ACC112 (cell line): ENCODE measurements at regions not wholly inside any gene's neighbourhood (a gene's known extent, or its start where the extent isn't known, plus 50 kb on each side); places are given as distances from the start of the nearest gene placed in this dataset.
A peak's percentile ranks its signal among the peaks of the same experiment; 100 is the strongest.
"Not testable (repeated sequence)": the region's sequence is repeated elsewhere in the genome, so short reads cannot be mapped to it uniquely, and the experiment has no call there.

Source experiments
- H2AFZ ChIP-seq: fragments of 200-600 bp; sonication (generic); one replicate; pipeline ENCODE4 v1.6.0; 2017; ENCODE audit warnings: antibody characterized with exemption, low read length; ENCODE audit not compliant: unreplicated experiment
- H3K27ac ChIP-seq: fragments of 200-600 bp; sonication (generic); 2 replicates; pipeline ENCODE4 v1.5.1; 2014; ENCODE audit warnings: low read depth, mild to moderate bottlenecking, antibody characterized with exemption, low read length, moderate library complexity
- H3K27me3 ChIP-seq: fragments of 200-600 bp; sonication (generic); 2 replicates; pipeline ENCODE4 v1.6.1; 2014; ENCODE audit warnings: mild to moderate bottlenecking, antibody characterized with exemption, low read length, moderate library complexity, mixed read lengths; ENCODE audit not compliant: insufficient read depth
- H3K36me3 ChIP-seq: fragments of 200-600 bp; sonication (generic); 2 replicates; pipeline ENCODE4 v1.6.1; 2016; ENCODE audit warnings: mild to moderate bottlenecking, antibody characterized with exemption, low read length, moderate library complexity, mixed read lengths; ENCODE audit not compliant: insufficient read depth
- H3K4me1 ChIP-seq: fragments of 200-600 bp; sonication (generic); one replicate; pipeline ENCODE4 v1.6.1; 2016; ENCODE audit warnings: low read length, mixed read lengths; ENCODE audit not compliant: insufficient read depth, unreplicated experiment, control insufficient read depth
- H3K4me3 ChIP-seq: fragments of 200-600 bp; sonication (generic); 2 replicates; pipeline ENCODE4 v1.5.1; 2014; ENCODE audit warnings: mild to moderate bottlenecking, low read depth, low read length
- H3K79me2 ChIP-seq: fragments of 200-600 bp; sonication (generic); one replicate; pipeline ENCODE4 v1.6.0; 2016; ENCODE audit warnings: low read length; ENCODE audit not compliant: control insufficient read depth, unreplicated experiment, insufficient read depth

DNA sequence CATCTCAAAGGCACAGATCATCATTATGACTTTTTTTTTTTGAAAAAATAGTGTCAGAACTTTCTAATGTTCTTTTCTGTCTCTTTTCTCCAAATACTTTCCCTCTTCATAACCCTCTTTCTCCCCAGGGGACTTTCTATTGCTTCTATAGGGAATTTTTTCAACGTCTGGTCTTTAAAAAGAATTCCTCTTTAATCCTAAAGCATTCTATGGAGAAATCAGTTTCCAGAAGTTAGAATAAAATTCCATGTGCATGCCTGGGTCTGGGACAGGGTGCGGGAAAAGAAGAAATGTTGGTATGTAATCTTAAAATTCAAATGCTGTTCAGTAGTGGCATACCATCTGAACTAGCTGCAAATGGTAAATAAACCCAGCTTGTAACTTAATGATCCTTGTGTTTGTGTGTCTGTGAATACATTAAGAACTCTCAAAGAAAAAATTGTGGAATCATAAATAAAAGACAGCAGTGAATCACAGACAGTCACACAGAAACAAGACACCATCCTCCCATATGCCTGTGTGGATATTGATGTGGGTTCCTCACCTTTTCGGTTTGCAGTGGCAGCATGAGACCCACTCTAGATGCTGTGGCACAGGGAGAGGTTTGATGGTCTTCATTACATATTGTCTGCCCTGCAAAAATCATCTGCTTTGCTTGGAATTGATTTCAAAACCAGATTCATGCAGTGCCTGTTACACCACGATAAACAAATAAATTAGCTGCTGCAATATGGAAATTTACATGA is 374.7 kb upstream of the NRP1 start:
- no peak overlapping the region for H2AFZ ChIP-seq

DNA sequence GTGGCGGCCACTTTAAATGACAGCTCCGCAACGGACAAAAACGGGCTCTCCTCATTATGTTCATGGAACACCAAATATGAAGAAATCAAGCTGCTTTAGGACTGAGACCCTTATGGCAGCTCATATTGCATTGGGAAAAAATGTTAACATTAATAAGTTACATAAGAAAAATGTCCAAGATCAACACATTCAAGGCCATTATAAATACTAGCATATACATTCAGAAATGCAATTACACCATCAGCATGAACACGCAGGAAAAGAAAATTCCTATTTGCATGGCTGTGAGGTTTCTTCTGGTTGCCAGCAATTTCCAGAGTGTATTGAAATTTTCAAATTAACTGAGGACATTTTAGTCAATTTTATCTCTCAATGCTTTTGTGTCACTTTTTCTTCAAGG is 374.1 kb upstream of the NRP1 start:
- H3K79me2 ChIP-seq, result no peaks in the 10 kb centered on the region
- H3K4me1 ChIP-seq, result peaks cover 19% of the 10 kb centered on the region
- H3K27me3 ChIP-seq, result no peaks in the 10 kb centered on the region
- no peak overlapping the region for H3K4me3 ChIP-seq
- no peak overlapping the region for H3K27ac ChIP-seq
- no peaks in the 10 kb centered on the region for H3K36me3 ChIP-seq
- H2AFZ ChIP-seq, result no peak overlapping the region

More for the DNA sequence above, 374.7 kb upstream of the NRP1 start:
- H3K4me1 ChIP-seq, result peaks cover 12% of the 10 kb centered on the region
- no peaks in the 10 kb centered on the region for H3K79me2 ChIP-seq
- no peak overlapping the region for H3K27ac ChIP-seq
- H3K27me3 ChIP-seq, result no peaks in the 10 kb centered on the region
- no peaks in the 10 kb centered on the region for H3K36me3 ChIP-seq
- no peak overlapping the region for H3K4me3 ChIP-seq

DNA sequence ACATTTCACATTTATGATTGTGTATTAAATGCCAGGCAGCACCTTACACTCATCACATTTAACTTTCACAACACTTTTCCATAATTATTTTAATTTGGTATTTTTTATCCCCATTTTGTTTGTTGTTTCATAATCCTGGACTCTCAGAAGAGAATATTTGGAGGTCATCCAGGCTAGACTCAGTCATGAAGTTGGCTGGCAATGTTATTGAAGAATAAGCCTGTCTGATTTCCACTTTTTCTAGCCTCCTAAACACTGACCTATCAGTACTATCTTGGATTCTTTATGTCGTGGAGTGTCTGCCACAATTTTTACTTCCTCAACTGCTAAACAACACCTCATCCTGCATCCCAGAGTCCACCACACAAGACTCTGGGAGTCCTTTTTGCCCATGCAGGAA is 372.3 kb upstream of the NRP1 start:
- Histone ChIP-seq H3K27ac (peak overlapping the region; percentile 69), H3K4me1 (peaks cover 21% of the 10 kb centered on the region), H3K27me3 (no peaks in the 10 kb centered on the region), H2AFZ (no peak overlapping the region), H3K4me3 (no peak overlapping the region), H3K79me2 (no peaks in the 10 kb centered on the region), H3K36me3 (no peaks in the 10 kb centered on the region)

DNA sequence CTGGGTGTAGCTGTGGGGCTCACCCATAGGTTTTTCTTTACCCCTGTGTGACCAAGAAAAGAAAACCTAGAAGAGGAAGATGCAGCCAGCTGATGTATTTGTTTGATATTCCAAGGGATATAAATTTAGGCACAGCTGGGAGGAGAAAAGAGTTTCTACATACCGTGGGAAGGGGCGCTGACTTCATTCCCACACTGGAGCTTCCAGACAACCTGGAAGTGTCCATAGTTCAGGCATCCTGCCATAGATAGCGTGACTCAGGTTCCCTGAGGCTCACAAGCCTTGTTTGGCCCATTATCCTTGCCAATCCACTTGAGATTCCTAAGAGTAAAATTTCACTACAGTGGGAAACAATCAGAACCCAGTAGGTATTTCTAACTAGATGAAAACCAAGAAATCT is 371.7 kb upstream of the NRP1 start:
- Histone ChIP-seq H3K4me1 (peaks cover 21% of the 10 kb centered on the region), H3K79me2 (no peaks in the 10 kb centered on the region), H3K27me3 (no peaks in the 10 kb centered on the region), H2AFZ (no peak overlapping the region), H3K27ac (peak overlapping the region; percentile 69), H3K36me3 (no peaks in the 10 kb centered on the region), H3K4me3 (no peak overlapping the region)

DNA sequence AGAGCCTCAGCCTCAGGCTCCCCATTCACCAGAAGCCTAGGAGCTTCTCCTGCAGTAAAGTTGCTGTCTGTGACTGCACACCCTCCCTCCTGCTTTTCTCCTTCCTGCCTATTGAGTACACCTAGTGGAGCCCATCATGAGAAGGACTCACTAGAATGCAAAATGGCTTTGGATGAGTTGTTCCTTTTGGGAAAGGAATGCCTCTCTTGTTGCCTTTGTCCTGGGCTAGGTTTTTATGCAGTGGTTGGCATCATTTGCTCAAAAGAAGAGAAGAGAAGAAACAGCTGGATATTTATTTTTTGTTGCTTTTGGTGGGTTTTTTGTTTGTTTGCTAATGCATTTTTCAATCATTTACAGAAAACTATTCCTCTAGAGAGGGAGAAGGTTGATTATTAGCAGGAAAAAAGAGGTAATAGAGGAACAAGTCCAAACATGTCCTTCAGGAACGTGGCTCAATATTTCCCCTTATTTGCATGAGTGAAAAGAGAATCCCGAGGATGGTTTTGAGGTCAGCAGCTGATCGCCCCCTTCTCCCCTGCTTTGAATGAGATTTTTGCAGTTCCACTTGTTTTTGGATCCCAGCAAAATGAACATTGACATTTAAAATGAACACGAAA is 369.9 kb upstream of the NRP1 start:
- H3K27ac ChIP-seq, result 0 out of 2 replicates have a peak overlapping the region, but pooled peaks have one; percentile 16
- H3K4me3 ChIP-seq, result no peak overlapping the region
- H2AFZ ChIP-seq, result no peak overlapping the region

DNA sequence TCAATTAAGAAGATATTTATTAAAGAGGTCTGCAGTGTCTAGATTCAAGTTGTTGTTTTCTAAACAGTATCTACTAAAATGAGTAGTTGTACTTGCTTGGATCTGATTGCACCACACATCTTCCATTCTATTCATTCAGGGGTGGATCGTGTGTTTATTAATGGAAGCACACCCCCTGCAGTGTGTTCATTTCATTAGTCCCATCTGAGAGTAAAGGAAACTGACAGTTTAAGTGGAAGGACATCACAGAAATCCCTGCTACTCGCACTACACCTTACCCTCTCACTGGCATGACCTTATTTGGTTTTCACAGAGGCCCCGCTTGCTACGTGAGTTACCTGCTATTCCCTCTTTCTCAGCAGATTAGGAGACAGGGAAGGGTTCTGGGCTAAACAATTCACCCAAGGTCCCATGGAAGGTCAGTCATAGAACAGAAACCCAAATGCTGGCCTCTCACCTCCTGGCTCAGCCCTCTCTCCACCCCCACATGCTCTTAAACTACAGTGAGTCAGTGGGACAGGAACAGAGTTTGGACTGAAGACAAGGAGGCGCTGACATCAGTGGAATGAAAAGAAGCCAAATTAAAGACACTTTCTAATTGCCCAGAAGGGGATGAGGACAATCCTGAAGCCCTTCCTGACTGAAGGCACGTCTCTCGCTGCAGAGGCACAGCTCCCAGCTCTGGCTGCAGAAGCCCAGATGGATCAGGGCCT is 369.2 kb upstream of the NRP1 start:
- Histone ChIP-seq H3K27me3 (no peaks in the 10 kb centered on the region), H3K36me3 (no peaks in the 10 kb centered on the region), H3K4me3 (no peak overlapping the region), H3K4me1 (peaks cover 21% of the 10 kb centered on the region), H2AFZ (no peak overlapping the region), H3K79me2 (no peaks in the 10 kb centered on the region), H3K27ac (0 out of 2 replicates have a peak overlapping the region, but pooled peaks have one; percentile 16)

More for the DNA sequence above, 369.9 kb upstream of the NRP1 start:
- Histone ChIP-seq H3K36me3 (no peaks in the 10 kb centered on the region), H3K79me2 (no peaks in the 10 kb centered on the region), H3K4me1 (peaks cover 21% of the 10 kb centered on the region), H3K27me3 (no peaks in the 10 kb centered on the region)

DNA sequence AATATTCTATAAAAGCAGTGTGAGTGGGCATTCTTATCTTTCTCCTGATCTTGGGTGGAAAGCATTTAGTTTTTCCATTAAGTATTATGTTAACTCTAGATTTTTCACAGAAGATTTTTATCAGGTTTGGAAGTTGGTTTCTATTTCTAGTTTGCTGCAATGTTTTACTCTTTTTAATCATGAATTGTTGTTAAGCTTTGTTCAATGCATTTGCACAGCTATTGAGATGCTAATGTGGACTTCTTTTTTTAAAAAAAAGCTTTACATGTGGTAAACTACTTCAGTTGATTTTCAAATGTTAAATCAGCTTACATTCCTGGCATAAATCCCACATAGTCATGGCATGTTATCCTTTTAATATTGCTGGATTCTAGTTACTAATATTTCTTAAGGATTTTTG is 363.6 kb upstream of the NRP1 start:
- Histone ChIP-seq H3K79me2 (no peaks in the 10 kb centered on the region), H3K4me3 (no peak overlapping the region), H3K4me1 (no peaks in the 10 kb centered on the region), H2AFZ (no peak overlapping the region), H3K36me3 (no peaks in the 10 kb centered on the region), H3K27me3 (no peaks in the 10 kb centered on the region), H3K27ac (no peak overlapping the region)

DNA sequence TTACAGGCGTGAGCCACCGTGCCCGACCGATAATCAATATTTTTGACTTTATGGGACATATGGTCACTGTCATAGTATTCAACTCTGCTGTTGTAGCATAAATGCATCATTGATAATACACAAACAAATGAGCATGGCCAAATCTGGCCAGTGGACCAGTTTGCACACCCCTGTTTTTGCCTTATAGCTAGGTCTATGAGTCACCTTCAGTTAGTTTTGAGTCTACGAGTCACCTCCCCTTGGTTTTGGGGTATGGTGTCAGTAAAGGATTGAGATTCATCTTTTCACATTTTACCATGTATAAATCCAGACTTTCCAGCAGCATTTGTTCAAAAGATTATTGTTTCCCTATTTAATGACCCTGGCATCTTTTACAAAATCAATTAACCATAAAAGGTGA is 362.5 kb upstream of the NRP1 start:
- Histone ChIP-seq H3K27me3 (no peaks in the 10 kb centered on the region), H3K79me2 (no peaks in the 10 kb centered on the region), H3K4me1 (no peaks in the 10 kb centered on the region), H3K27ac (no peak overlapping the region), H3K36me3 (no peaks in the 10 kb centered on the region), H2AFZ (no peak overlapping the region), H3K4me3 (no peak overlapping the region)

DNA sequence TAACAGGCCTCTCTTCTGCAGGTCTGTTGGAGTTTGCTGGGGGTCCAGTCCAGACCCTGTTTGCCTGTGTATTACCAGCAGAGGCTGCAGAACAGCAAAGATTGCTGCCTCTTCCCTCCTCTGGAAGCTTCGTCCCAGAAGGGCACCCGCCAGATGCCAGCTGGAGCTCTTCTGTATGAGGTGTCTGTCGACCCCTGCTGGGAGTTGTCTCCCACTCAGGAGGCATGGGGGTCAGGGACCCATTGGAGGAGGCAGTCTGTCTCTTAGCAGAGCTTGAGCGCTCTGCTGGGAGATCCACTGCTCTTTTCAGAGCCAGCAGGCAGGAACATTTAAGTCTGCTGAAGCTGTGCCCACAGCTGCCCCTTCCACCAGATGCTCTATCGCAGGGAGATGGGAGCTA is 361.1 kb upstream of the NRP1 start:
- Histone ChIP-seq H3K4me3 (no peak overlapping the region), H3K4me1 (no peaks in the 10 kb centered on the region), H2AFZ (no peak overlapping the region), H3K36me3 (no peaks in the 10 kb centered on the region), H3K27ac (no peak overlapping the region), H3K79me2 (no peaks in the 10 kb centered on the region), H3K27me3 (no peaks in the 10 kb centered on the region)

DNA sequence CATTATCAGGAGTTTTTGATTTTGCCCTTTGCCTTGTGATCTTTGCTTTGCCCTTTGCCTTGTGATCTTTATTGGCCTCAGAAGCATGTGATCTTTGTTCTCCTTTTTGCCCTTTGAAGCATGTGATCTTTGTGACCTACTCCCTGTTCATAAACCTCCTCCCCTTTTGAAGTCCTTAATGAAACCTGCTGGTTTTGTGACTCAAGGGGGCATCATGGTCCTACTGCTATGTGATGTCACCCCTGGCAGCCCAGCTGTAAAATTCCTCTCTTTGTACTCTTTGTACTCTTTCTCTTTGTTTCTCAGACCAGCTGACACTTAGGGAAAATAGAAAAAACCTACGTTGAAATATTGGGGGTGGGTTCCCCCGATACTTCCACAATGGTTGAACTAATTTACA is 356.1 kb upstream of the NRP1 start:
- H3K4me3 ChIP-seq, H3K36me3 ChIP-seq, H3K27ac ChIP-seq, H2AFZ ChIP-seq, H3K27me3 ChIP-seq, H3K79me2 ChIP-seq, H3K4me1 ChIP-seq: not testable (repeated sequence)

DNA sequence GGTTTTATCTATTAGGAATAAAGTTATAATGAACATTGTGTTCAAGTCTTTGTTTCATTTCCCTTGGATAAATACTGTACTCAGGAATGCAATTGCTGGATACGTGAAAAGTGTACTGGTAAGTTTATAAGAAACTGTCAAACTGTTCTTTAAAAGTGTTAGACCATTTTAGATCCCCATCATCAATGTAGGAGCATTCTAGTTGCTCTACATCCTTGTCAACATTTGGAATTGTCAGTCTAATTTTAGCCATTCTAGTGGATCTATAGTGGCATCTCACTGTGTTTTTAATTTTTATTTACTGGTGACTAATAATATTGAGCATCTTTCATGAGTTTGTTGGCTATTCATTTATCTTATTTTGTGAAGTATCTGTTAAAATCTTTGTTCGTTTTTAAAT is 354.0 kb upstream of the NRP1 start:
- H3K4me1 ChIP-seq, result no peaks in the 10 kb centered on the region
- no peak overlapping the region for H2AFZ ChIP-seq
- H3K27me3 ChIP-seq, result no peaks in the 10 kb centered on the region
- H3K27ac ChIP-seq, result no peak overlapping the region
- H3K36me3 ChIP-seq, result no peaks in the 10 kb centered on the region
- no peak overlapping the region for H3K4me3 ChIP-seq
- H3K79me2 ChIP-seq, result no peaks in the 10 kb centered on the region
